NCI-H82 (cell line): ENCODE measurements at regions not wholly inside any gene's neighbourhood (a gene's known extent, or its start where the extent isn't known, plus 50 kb on each side); places are given as distances from the start of the nearest gene placed in this dataset.

Source experiments
- DNase-seq: peaks from one replicate; lab custom pipeline; 2025; lab: John Stamatoyannopoulos, UW

DNA sequence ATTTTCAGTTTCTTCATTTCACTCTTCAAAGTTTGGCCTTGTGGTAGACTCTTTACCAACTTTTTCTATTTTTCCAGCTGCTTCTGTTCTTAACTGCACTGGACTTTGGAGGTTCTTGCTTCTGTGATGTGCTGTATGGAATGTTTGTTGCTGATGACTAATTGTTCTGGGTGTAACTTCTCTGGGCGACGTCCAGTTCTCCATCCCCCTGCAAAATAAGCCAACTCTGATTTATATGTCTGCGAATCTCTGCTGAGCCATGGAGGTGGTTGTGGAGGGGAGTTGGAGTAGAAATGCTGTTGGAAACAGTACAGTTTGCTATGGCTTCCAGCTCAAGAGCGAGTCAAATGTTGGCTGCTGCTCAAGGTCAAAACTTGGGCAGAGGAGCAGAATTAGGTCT, 113.9 kb upstream of the DYRK2 start:
- DNase-seq, result no peak

GRCh38 chr12:67535176-67535575, 113.4 kb upstream of the DYRK2 start:
- no peak for DNase-seq

DNA sequence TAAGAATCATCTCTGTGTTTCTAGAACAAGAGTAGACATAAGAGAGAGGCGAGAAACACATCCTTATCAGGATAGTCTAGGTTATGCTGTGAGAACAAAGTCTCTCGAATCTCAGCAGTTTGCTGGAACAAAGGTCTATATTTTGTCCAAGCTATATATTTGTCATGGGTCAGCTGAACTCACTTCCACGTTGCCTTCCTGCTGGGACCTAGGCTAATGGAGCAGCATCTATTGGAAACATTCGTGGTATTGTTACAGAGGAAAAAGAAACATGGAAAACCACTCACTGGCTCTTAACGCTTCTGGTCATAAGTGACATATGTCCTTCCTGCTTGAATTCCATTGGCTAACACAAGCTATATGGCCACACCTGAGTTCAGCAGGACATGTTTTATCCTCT, 112.6 kb upstream of the DYRK2 start:
- DNase-seq, result no peak

- no peak for DNase-seq
Observed at GRCh38 chr12:67539329-67539728, 109.2 kb upstream of the DYRK2 start.

- DNase-seq, result no peak
Observed at GRCh38 chr12:67539946-67540345, 108.6 kb upstream of the DYRK2 start.

DNA sequence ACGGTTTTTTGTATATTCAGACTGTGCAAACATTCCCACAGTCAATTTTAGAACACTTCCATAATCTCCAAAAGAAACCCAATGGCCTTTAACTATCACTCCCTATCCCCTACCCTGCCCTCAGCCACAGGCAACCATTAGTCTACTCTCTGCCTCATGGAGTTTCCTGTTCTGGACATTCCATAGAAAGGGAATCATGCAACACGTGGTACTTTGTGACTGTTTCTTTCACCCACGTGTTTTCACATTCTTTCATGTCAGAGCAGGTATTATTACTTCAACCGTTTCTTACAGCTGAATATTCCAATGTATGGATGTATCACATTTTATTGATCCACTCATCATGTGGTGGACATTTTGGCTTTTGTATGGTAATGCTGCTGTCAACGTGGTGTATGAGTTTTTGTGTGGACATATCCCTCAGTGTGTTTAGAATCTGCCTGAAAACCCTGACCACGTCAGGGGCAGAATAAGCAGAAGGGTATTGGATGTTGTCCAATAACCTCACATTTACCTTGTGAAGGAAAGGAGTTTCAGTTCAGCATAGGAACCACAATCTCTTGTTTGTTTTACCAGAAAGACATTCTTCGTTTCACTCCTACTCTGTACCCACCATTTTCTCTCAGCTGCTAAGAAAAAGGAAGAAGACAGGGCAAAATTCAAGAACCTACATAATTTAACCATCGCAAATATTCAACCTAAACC, 107.5 kb upstream of the DYRK2 start:
- DNase-seq, result no peak

- peak; percentile 65 for DNase-seq
Observed at GRCh38 chr12:67541625-67541991, 106.9 kb upstream of the DYRK2 start.

- DNase-seq, result no peak
Observed at GRCh38 chr12:67543021-67543770, 105.3 kb upstream of the DYRK2 start.

DNA sequence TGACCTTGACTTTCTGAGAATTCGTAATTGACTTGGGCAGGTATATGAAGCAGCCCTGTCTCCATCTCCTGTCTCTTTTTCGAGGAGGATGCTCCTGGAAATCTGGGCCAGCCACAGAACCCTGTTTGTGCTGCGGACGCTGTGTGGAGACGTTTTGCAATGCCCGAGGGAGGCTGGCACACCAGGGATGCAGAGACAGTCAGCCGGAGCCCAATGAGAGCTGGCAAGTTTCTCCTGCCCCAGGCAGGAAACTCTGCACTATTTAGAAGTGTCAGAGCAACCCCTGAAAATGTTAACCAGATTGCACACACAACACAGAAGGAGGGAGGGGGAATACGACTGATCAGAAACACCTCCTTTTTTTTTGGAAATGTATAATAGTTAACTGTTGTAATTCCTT, 103.2 kb upstream of the DYRK2 start:
- no peak for DNase-seq

- no peak for DNase-seq
Observed at GRCh38 chr12:67546746-67547145, 101.8 kb upstream of the DYRK2 start.

DNA sequence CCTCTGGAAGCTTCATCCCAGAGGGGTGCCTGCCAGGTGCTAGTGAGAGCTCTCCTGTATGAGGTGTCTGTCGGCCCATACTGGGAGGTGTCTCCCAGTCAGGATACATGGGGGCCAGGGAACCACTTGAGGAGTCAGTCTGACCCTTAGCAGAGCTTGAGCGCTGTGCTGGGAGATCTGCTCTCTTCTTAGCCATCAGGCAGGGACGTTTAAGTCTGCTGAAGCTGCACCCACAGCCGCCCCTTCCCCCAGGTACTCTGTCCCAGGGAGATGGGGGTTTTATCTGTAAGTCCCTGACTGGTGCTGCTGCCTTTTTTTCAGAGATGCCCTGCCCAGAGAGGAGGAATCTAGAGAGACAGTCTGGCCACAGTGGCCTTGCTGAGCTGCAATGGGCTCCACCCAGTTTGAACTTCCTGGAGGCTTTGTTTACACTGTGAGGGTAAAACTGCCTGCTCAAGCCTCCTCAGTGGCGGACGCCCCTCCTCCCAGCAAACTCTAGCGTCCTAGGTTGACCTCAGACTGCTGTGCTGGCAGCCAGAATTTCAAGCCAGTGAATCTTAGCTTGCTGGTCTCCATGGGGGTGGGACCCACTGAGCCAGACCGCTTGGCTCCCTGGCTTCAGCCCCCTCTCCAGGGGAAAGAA, 93.3 kb upstream of the DYRK2 start:
- DNase-seq, result peak; percentile 56

DNA sequence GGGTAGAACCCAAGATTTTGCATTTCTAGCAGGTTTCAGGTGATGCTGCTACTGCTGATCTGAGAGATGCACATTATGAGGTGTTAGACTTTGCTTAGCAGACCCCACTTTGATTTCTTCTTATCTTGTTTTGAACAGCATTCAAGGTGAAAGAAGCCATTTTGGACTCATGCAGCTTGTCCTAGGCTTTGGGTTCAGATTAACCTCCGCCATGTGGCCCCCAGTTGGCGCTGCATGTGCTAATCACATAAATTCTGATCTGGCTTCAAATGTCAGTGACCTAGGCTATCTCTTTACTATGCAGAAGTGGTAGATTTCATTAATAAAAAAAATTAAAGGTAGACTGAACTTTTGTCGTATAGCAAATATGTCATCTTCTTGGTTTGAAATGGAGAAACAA, 89.8 kb upstream of the DYRK2 start:
- peak; percentile 18 for DNase-seq

DNA sequence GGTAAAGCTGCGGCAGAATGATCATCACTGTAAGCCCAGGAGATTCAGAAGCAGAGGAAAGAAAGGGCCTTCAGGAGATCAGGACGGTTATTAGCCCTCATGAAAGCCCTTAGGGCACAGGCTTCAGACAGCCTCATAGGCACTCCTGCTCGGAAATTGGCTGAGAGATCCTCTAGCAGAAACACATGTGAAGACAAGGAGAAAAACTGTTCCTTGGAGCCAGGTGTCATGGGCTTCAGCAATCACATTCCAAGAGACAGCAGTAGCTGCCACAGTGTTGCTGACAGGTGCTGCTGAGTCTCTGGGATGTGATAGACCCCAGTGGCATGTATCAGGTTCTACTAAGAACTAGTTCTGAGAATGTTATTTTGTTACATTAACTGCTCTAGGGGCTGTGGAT, 88.8 kb upstream of the DYRK2 start:
- no peak for DNase-seq

DNA sequence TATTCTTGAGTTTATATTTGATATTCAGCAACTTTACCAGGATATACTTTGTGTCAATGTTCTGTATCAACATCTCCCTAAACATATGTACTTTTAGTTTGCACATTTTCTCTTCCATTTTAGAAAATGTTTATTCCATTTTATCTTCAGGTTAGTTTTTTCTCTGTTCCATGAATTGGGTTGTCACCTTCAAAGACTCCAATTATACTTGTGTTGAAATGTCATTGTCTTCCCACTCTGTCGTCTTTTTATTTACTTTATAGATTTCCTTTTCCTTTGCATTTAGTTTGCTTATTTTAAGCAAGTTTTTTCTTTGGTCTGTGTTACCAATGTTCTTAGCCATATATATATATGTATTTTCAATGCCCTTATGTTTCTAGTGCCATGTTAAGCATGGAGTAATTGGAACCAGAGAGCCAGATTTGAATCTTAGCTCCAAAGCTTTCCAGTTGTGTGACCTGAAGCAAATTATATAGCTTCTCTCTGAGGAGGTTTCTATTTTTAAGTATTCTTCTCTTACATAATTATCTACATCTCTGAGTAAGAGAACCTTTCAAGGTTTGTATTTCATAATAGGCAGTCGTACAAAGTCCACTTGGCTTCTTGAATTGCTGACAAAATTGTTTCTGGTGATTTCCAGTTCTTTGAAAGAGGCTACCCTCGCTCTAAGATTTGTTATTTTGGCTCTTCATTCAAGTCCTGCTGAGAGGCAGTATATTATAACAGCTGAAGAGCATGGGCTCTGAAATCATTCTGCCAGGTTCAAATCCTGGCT, 85.8 kb upstream of the DYRK2 start:
- DNase-seq, result no peak

DNA sequence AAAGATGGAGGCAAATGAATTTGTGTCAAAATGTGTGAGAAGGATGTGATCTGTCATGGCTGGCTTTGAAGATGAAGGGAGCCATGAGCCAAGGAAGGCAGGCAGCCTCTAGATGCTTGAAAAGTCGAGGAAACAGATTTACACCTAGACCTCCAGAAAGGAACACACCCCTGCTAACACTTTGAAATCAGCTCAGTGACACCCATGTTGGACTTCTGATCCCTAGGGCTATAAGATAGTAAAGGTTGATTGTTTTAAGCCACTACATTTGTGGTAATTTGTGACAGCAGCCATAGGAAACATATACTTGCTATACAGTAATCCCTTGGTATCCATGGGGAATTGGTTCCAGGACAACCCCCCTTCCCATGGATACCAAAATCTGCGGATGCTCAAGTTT, 80.5 kb upstream of the DYRK2 start:
- DNase-seq, result no peak

DNA sequence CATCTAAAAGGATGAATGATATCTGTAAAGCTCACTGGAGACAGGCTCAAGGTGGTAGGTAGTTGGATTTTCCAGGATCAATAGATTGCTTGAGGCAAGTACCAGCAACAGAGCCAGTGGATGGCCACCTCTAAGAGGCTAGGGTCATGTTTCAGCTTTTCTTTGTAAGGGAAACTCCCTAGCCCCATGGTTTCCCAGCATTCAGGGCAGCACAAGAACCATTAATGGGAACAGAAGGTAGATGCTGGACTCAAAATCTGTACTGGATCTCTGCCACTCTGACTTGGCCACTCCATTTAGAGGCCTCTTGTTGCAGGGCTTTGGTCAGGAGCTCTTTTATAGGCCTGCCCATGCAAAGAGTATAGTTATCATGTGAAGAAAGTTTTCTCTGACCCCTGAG, 76.1 kb upstream of the DYRK2 start:
- no peak for DNase-seq

- DNase-seq, result no peak
Observed at GRCh38 chr12:67573566-67573965, 75.0 kb upstream of the DYRK2 start.

- no peak for DNase-seq
Observed at GRCh38 chr12:67578976-67579661, 69.4 kb upstream of the DYRK2 start.

- DNase-seq, result no peak
Observed at GRCh38 chr12:67579662-67580003, 68.9 kb upstream of the DYRK2 start.

DNA sequence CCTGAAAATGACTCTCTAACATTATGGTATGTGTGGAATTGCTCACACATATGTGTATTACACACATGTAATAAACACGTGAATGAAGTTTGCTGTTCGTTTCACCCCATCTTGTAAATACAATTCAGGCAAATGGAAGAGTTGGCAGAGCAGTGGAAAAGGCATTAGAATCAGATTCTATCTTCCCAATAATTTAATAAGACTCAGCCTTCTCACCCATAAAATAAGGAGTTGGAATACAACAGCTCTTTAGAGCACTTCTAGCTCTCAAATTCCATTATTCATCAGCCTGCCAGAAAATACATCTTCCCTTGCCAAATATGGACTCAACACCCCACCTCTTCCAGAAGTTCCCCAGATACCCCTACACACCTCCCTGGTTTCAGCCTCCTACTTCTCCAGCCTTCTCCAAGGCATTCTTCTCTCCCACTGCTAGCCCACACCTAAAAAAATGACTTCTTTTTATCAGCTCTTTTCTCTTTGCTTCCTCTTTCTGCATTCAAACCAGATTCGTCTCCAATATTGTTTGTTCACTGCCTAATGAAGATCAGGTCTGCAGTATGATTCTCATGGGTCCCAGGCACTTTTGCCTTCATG, 66.2 kb upstream of the DYRK2 start:
- DNase-seq, result no peak

DNA sequence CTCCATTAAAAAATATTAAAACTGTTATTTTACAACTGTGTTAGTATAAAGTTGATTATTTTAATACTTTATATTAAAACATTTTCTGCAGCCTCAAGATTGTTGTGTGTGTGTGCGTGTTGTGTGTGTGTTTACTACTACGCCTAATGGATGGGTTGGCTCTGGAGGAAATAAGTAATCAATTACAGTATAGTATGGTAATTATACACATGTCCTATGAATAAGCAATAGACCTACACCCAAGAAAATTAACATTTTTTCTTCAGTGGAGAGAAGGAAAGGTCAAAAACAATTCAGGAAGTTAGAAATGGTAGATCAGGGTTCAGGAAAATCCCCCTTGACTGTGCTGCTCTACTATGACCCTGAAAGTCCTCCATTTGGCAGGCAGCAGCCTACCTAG, 65.7 kb upstream of the DYRK2 start:
- no peak for DNase-seq

GRCh38 chr12:67586951-67587350, 61.6 kb upstream of the DYRK2 start:
- DNase-seq, result no peak
